H1 (cell line): ENCODE measurements at regions not wholly inside any gene's neighbourhood (a gene's known extent, or its start where the extent isn't known, plus 50 kb on each side); places are given as distances from the start of the nearest gene placed in this dataset.

Experiments used
- CTCF ChIA-PET: fragments of 300-600 bp; sonication (Branson Sonifier 250); formaldehyde crosslinking; loops from one replicate; lab custom pipeline; 2021; ENCODE audit not compliant: partially characterized antibody; lab: Charles Lee
- POLR2A ChIA-PET: fragments of 300-600 bp; sonication (Branson Sonifier 250); formaldehyde crosslinking; loops from one replicate; lab custom pipeline; 2021; ENCODE audit warnings: inconsistent platforms; ENCODE audit not compliant: partially characterized antibody; lab: Charles Lee
- DNase-seq, 2 experiments: peaks; one replicate each; pipeline versions ENCODE4 v3.0.0 to v3.0.0-alpha.2; 2010 to 2022; ENCODE audit warnings: low spot score in 2 of 2, low read depth in 1 of 2, mixed read lengths in 1 of 2
- FAIRE-seq: peaks from 2 replicates; lab custom pipeline; 2011; peaks lifted over from hg19 to GRCh38; lab: Jason Lieb, UNC
- H2AFZ ChIP-seq: 2 replicates; pipeline ENCODE4 v1.8.1; 2012; ENCODE audit warnings: low read length, inconsistent platforms
- H2AK5ac ChIP-seq: 2 replicates; pipeline ENCODE4 v1.6.1; 2013; ENCODE audit warnings: low read depth, low read length
- H2BK120ac ChIP-seq: replicated peaks from 2 replicates; pipeline ENCODE3; 2013; ENCODE audit warnings: low read depth, low read length, inconsistent platforms
- H2BK12ac ChIP-seq: 2 replicates; pipeline ENCODE4 v1.6.1; 2013; ENCODE audit warnings: low read depth, low read length
- H2BK15ac ChIP-seq: 2 replicates; pipeline ENCODE4 v1.6.1; 2013; ENCODE audit warnings: low read length
- H2BK20ac ChIP-seq: 2 replicates; pipeline ENCODE4 v1.6.1; 2013; ENCODE audit warnings: low read length
- H2BK5ac ChIP-seq: 2 replicates; pipeline ENCODE4 v1.6.1; 2013; ENCODE audit warnings: low read depth, low read length
- H3K14ac ChIP-seq: 2 replicates; pipeline ENCODE4 v1.6.1; 2013; ENCODE audit warnings: inconsistent platforms; ENCODE audit not compliant: insufficient read length
- H3K18ac ChIP-seq: 2 replicates; pipeline ENCODE4 v1.6.1; 2013; ENCODE audit warnings: low read length; ENCODE audit errors: extremely low read depth
- H3K23ac ChIP-seq: 2 replicates; pipeline ENCODE4 v1.6.1; 2013; ENCODE audit warnings: inconsistent platforms; ENCODE audit not compliant: insufficient read length
- H3K23me2 ChIP-seq: 2 replicates; pipeline ENCODE4 v1.6.1; 2013; ENCODE audit warnings: low read depth, low read length
- H3K27ac ChIP-seq: 2 replicates; pipeline ENCODE4 v1.6.1; 2011; ENCODE audit warnings: low read depth, low read length, inconsistent platforms
- H3K27me3 ChIP-seq, 4 experiments: replicated peaks in 1 of 4; 1 replicate in 1 of 4; 2 replicates in 3 of 4; pipeline versions ENCODE4 v1.6.1 to v1.8.1; 2011 to 2013; ENCODE audit warnings: low read length in 3 of 4, mild to moderate bottlenecking in 3 of 4, inconsistent platforms in 2 of 4, mixed read lengths in 2 of 4, moderate library complexity in 1 of 4; ENCODE audit not compliant: control insufficient read depth in 3 of 4, insufficient read depth in 3 of 4; ENCODE audit errors: extremely low read depth in 1 of 4
- H3K36me3 ChIP-seq, 4 experiments: 2 replicates each; pipeline versions ENCODE4 v1.6.1 to v1.8.1; 2011 to 2013; ENCODE audit warnings: mild to moderate bottlenecking in 4 of 4, low read length in 3 of 4, moderate library complexity in 2 of 4, control low read depth in 1 of 4, inconsistent platforms in 1 of 4; ENCODE audit not compliant: insufficient read depth in 4 of 4, control insufficient read depth in 2 of 4
- H3K4ac ChIP-seq: replicated peaks from 2 replicates; pipeline ENCODE3; 2013; ENCODE audit warnings: low read length, low read depth, mixed read lengths, inconsistent platforms; ENCODE audit not compliant: insufficient read length
- H3K4me1 ChIP-seq, 4 experiments: replicated peaks in 1 of 4; 1 replicate in 1 of 4; 2 replicates in 3 of 4; pipeline versions ENCODE4 v1.6.1 to v1.8.1; 2011 to 2013; ENCODE audit warnings: low read length in 3 of 4, inconsistent platforms in 2 of 4, mixed read lengths in 1 of 4; ENCODE audit not compliant: insufficient read depth in 4 of 4, control insufficient read depth in 3 of 4
- H3K4me2 ChIP-seq, 2 experiments: 2 replicates each; pipeline versions ENCODE4 v1.6.1 to v1.8.1; 2011 to 2013; ENCODE audit warnings: low read depth in 2 of 2, low read length in 2 of 2, control low read depth in 1 of 2, inconsistent platforms in 1 of 2, mild to moderate bottlenecking in 1 of 2; ENCODE audit not compliant: insufficient read depth in 1 of 2
- H3K4me3 ChIP-seq, 4 experiments: fragments of 200-600, 300-600 bp in 1 of 4; sonication (generic), shearing (Covaris generic), sonication (Bioruptor Twin) in 1 of 4; 2 replicates each; pipeline versions ENCODE4 v1.5.1 to v1.8.1; 2011 to 2016; ENCODE audit warnings: low read length in 4 of 4, low read depth in 3 of 4, control low read depth in 2 of 4, inconsistent platforms in 2 of 4, mild to moderate bottlenecking in 2 of 4, mixed read lengths in 1 of 4, moderate library complexity in 1 of 4; ENCODE audit not compliant: insufficient read depth in 2 of 4; ENCODE audit errors: extremely low read depth in 1 of 4
- H3K56ac ChIP-seq: replicated peaks from 2 replicates; pipeline ENCODE3; 2013; ENCODE audit warnings: low read depth, mild to moderate bottlenecking, mixed read lengths, low read length, inconsistent platforms; ENCODE audit not compliant: insufficient read length
- H3K79me1 ChIP-seq: 2 replicates; pipeline ENCODE4 v1.6.1; 2013; ENCODE audit warnings: low read depth, low read length, control low read depth
- H3K79me2 ChIP-seq, 2 experiments: 2 replicates each; pipeline versions ENCODE4 v1.6.1 to v1.8.1; 2012 to 2013; ENCODE audit warnings: low read length in 2 of 2, mild to moderate bottlenecking in 2 of 2, inconsistent platforms in 1 of 2; ENCODE audit not compliant: insufficient read depth in 2 of 2, control insufficient read depth in 1 of 2
- H3K9ac ChIP-seq, 4 experiments: replicated peaks in 1 of 4; 1 replicate in 1 of 4; 2 replicates in 3 of 4; pipeline versions ENCODE4 v1.6.1 to v1.8.1; 2011 to 2013; ENCODE audit warnings: low read depth in 3 of 4, low read length in 3 of 4, control low read depth in 2 of 4, mild to moderate bottlenecking in 2 of 4, moderate library complexity in 2 of 4, inconsistent platforms in 1 of 4; ENCODE audit errors: extremely low read depth in 1 of 4
- H3K9me3 ChIP-seq, 2 experiments: 2 replicates each; pipeline versions ENCODE4 v1.6.1 to v1.8.1; 2012 to 2013; ENCODE audit warnings: mild to moderate bottlenecking in 2 of 2, moderate library complexity in 2 of 2, control low read depth in 1 of 2, inconsistent platforms in 1 of 2, low read depth in 1 of 2, low read length in 1 of 2, mixed read lengths in 1 of 2; ENCODE audit not compliant: insufficient read depth in 2 of 2
- H4K20me1 ChIP-seq, 2 experiments: replicated peaks in 1 of 2; 2 replicates each; pipeline versions ENCODE3 to v1.8.1; 2011 to 2013; ENCODE audit warnings: inconsistent platforms in 2 of 2, low read length in 2 of 2, mild to moderate bottlenecking in 1 of 2; ENCODE audit not compliant: insufficient read depth in 2 of 2, control insufficient read depth in 1 of 2
- H4K5ac ChIP-seq: 2 replicates; pipeline ENCODE4 v1.6.1; 2013; ENCODE audit warnings: low read length, low read depth, mixed read lengths, inconsistent platforms; ENCODE audit not compliant: insufficient read length
- H4K8ac ChIP-seq: 2 replicates; pipeline ENCODE4 v1.8.0; 2013; ENCODE audit warnings: mild to moderate bottlenecking, moderate library complexity, low read length, inconsistent platforms; ENCODE audit not compliant: insufficient read depth; ENCODE audit errors: extremely low read depth
- H4K91ac ChIP-seq: replicated peaks from 2 replicates; pipeline ENCODE3; 2013; ENCODE audit warnings: low read length, mixed read lengths, inconsistent platforms; ENCODE audit not compliant: insufficient read length
- BACH1 ChIP-seq: IDR thresholded peaks from 2 replicates; pipeline ENCODE4 v1.6.1; 2012; ENCODE audit warnings: low read length, improper control_type of control experiment
- BCL11A ChIP-seq, 2 experiments: IDR thresholded peaks; one replicate each; pipeline ENCODE4 v1.6.1; 2011; ENCODE audit warnings: low read depth in 2 of 2, low read length in 2 of 2, mild to moderate bottlenecking in 2 of 2
- CREB1 ChIP-seq: IDR thresholded peaks from 2 replicates; pipeline ENCODE4 v1.6.1; 2012; ENCODE audit warnings: inconsistent platforms
- CTCF ChIP-seq, 3 experiments: IDR thresholded peaks; 1 replicate in 2 of 3; 2 replicates in 1 of 3; pipeline versions ENCODE4 v1.5.1 to v1.6.1; 2011; ENCODE audit warnings: low read length in 3 of 3, mild to moderate bottlenecking in 3 of 3, inconsistent platforms in 2 of 3, low read depth in 1 of 3, moderate library complexity in 1 of 3; ENCODE audit not compliant: insufficient read depth in 1 of 3; ENCODE audit errors: control extremely low read depth in 1 of 3
- EGR1 ChIP-seq: IDR thresholded peaks from 2 replicates; pipeline ENCODE4 v1.6.1; 2011; ENCODE audit warnings: low read depth, low read length, borderline replicate concordance
- EZH2 ChIP-seq: fragments of 200-600 bp; sonication (generic); IDR thresholded peaks from 2 replicates; pipeline ENCODE4 v1.7.1; 2012; ENCODE audit warnings: low read depth, mild to moderate bottlenecking, moderate library complexity, low read length, inconsistent platforms; ENCODE audit not compliant: severe bottlenecking
- HDAC2 ChIP-seq, 2 experiments: fragments of 300-600 bp in 1 of 2; sonication (generic) in 1 of 2; IDR thresholded peaks; 2 replicates each; pipeline ENCODE4 v1.6.1; 2011 to 2012; ENCODE audit warnings: low read depth in 2 of 2, low read length in 2 of 2, mild to moderate bottlenecking in 2 of 2, moderate library complexity in 2 of 2, borderline replicate concordance in 1 of 2, inconsistent platforms in 1 of 2
- KDM4A ChIP-seq: IDR thresholded peaks from one replicate; pipeline ENCODE4 v1.7.1; 2012; ENCODE audit warnings: low read depth, mild to moderate bottlenecking, moderate library complexity, low read length, inconsistent platforms; ENCODE audit not compliant: severe bottlenecking
- RAD21 ChIP-seq, 2 experiments: IDR thresholded peaks in 1 of 2; conservative IDR thresholded peaks in 1 of 2; 2 replicates each; pipeline ENCODE4 v1.6.1; 2011; ENCODE audit warnings: low read depth in 2 of 2, low read length in 2 of 2, improper control_type of control experiment in 1 of 2, inconsistent platforms in 1 of 2, mild to moderate bottlenecking in 1 of 2, moderate library complexity in 1 of 2
- RFX5 ChIP-seq: IDR thresholded peaks from 2 replicates; pipeline ENCODE4 v1.6.1; 2011; ENCODE audit warnings: low read depth, low read length, improper control_type of control experiment, borderline replicate concordance
- WGBS, 2 experiments: shearing (Covaris generic) in 1 of 2; methylation state at CpG; one replicate each; pipeline versions ENCODE4 v1.1.6 to v1.1.7; 2013 to 2015; ENCODE audit warnings: low lambda C conversion rate in 2 of 2, mixed read lengths in 2 of 2, inconsistent platforms in 1 of 2, low coverage in 1 of 2, missing lambda C conversion rate in 1 of 2; ENCODE audit not compliant: insufficient replicate concordance in 2 of 2, insufficient coverage in 1 of 2, insufficient read length in 1 of 2; ENCODE audit errors: extremely low coverage in 1 of 2, missing lambda C conversion rate in 1 of 2; 5-methylcytosine and 5-hydroxymethylcytosine counted together

- H2BK120ac ChIP-seq = no peak overlapping the region
- no peak overlapping the region for H2AFZ ChIP-seq
- no peak overlapping the region for H2AK5ac ChIP-seq
- H3K36me3 ChIP-seq = no peaks in the 10 kb centered on the region
- H4K8ac ChIP-seq = no peak overlapping the region
- H2BK12ac ChIP-seq = no peak overlapping the region
- no peaks in the 10 kb centered on the region for H3K23me2 ChIP-seq
- no peak overlapping the region for H3K14ac ChIP-seq
- H3K27me3 ChIP-seq = no peaks in the 10 kb centered on the region; a peak in 1 of 7 replicates
- H3K27ac ChIP-seq = no peak overlapping the region
- H3K9ac ChIP-seq = no peak overlapping the region
- peaks cover 7 to 8% of the 10 kb centered on the region in 2 experiments; a peak in 1 of 4 replicates for H3K9me3 ChIP-seq
- H3K4me1 ChIP-seq = no peaks in the 10 kb centered on the region; a peak in 2 of 7 replicates
- no peak overlapping the region for H2BK20ac ChIP-seq
- no peak overlapping the region for H2BK15ac ChIP-seq
- H3K56ac ChIP-seq = no peak overlapping the region
- H3K23ac ChIP-seq = no peak overlapping the region
- H4K5ac ChIP-seq = no peak overlapping the region
- H3K4ac ChIP-seq = no peak overlapping the region
- H4K20me1 ChIP-seq = peaks cover 0 to 8% of the 10 kb centered on the region in 2 experiments
- H3K18ac ChIP-seq = peak overlapping the region; percentile 24; the same call in 1 of the 2 replicates
- peak in 1 of 2 experiments; percentile 95 for DNase-seq
- FAIRE-seq = no peak
- H3K4me3 ChIP-seq = no peak overlapping the region
- no peaks in the 10 kb centered on the region for H3K79me2 ChIP-seq
- 0 out of 2 replicates have a peak overlapping the region, but pooled peaks have one; percentile 88 for H2BK5ac ChIP-seq
- H3K79me1 ChIP-seq = no peaks in the 10 kb centered on the region
- H4K91ac ChIP-seq = no peak overlapping the region
- H3K4me2 ChIP-seq = no peak overlapping the region
- POLR2A ChIA-PET = no interaction called here
- CTCF ChIA-PET = interaction anchor here (0.8 to 1.6 kb wide), 19 partner anchors 8 to 134 kb away, joined by 3 to 20 read pairs (median 4); no protein-coding TSS in a partner anchor
- WGBS, 2 experiments = 58% methylated on average over 28 of the region's 28 CpGs; no CpG with 5 or more reads in 1 of the 2 experiments
- no peak for TF ChIP-seq KDM4A
- TF ChIP-seq CREB1 = no peak
- TF ChIP-seq EZH2 = no peak
- TF ChIP-seq RFX5 = no peak
- TF ChIP-seq BACH1 = no peak
- peak; percentile 36; the same call in 1 of the 2 replicates for TF ChIP-seq EGR1
- no peak for TF ChIP-seq BCL11A (IDR thresholded peaks at IDR 0.05; ENCODE audit: low read depth in 2 of 2, low read length in 2 of 2)
- peak; percentile 65 to 75 for TF ChIP-seq RAD21 (IDR thresholded peaks at IDR 0.05 in 1 of 2, conservative IDR thresholded peaks at IDR 0.05 in 1 of 2; ENCODE audit: low read depth in 2 of 2, low read length in 2 of 2)
- no peak for TF ChIP-seq HDAC2 (IDR thresholded peaks at IDR 0.05; ENCODE audit: borderline replicate concordance in 1 of 2, low read depth in 2 of 2, low read length in 2 of 2)
- TF ChIP-seq CTCF (IDR thresholded peaks at IDR 0.05; ENCODE audit: control extremely low read depth in 1 of 3, insufficient read depth in 1 of 3, low read depth in 1 of 3, low read length in 3 of 3) = peak; percentile 81 to 90 (median 89)
Observed at GRCh38 chr16:87550495-87550961, 51.8 kb upstream of the JPH3 start.
